CD4-positive, alpha-beta memory T cell (primary cell): ENCODE measurements at regions not wholly inside any gene's neighbourhood (a gene's known extent, or its start where the extent isn't known, plus 50 kb on each side); places are given as distances from the start of the nearest gene placed in this dataset.

Experiments
- CTCF ChIA-PET: fragments of 350-600 bp; sonication (Branson Sonifier 250); formaldehyde crosslinking; loops from one replicate; lab custom pipeline; 2021; ENCODE audit warnings: inconsistent platforms; ENCODE audit not compliant: partially characterized antibody; lab: Charles Lee
- POLR2A ChIA-PET: fragments of 350-600 bp; sonication (Branson Sonifier 250); formaldehyde crosslinking; loops from one replicate; lab custom pipeline; 2021; ENCODE audit not compliant: partially characterized antibody; lab: Charles Lee
- DNase-seq, 5 donors: peaks; one replicate each; pipeline versions ENCODE4 v3.0.0 to v3.0.0-alpha.2; 2020 to 2022; ENCODE audit warnings: mixed read lengths in 1 of 5
- H3K27ac ChIP-seq: one replicate; pipeline ENCODE4 v1.7.0; 2013; ENCODE audit warnings: low read depth, low read length
- H3K27me3 ChIP-seq: 2 replicates; pipeline ENCODE4 v1.7.0; 2013; ENCODE audit warnings: mild to moderate bottlenecking, low read length, moderate library complexity; ENCODE audit not compliant: insufficient read depth
- H3K36me3 ChIP-seq: 2 replicates; pipeline ENCODE4 v1.7.0; 2013; ENCODE audit warnings: mild to moderate bottlenecking, low read length, moderate library complexity; ENCODE audit not compliant: insufficient read depth
- H3K4me1 ChIP-seq: 2 replicates; pipeline ENCODE4 v1.7.0; 2013; ENCODE audit warnings: mild to moderate bottlenecking, low read length, moderate library complexity; ENCODE audit not compliant: insufficient read depth
- H3K4me3 ChIP-seq, 2 donors: one replicate each; pipeline ENCODE4 v1.7.0; 2013; ENCODE audit warnings: low read length in 2 of 2, mild to moderate bottlenecking in 1 of 2
- H3K9me3 ChIP-seq, 2 donors: one replicate each; pipeline ENCODE4 v1.7.0; 2013; ENCODE audit warnings: low read length in 2 of 2, control low read depth in 1 of 2; ENCODE audit not compliant: control insufficient read depth in 1 of 2
- H3K27ac Mint-ChIP-seq, 7 donors: one replicate each; pipeline ENCODE4 v1.8.0; 2020 to 2021; ENCODE audit warnings: mixed read lengths in 7 of 7, mild to moderate bottlenecking in 6 of 7, inconsistent platforms in 3 of 7, moderate library complexity in 3 of 7
- H3K27me3 Mint-ChIP-seq, 2 donors: one replicate each; pipeline ENCODE4 v1.8.0; 2020 to 2021; ENCODE audit warnings: mixed read lengths in 2 of 2
- H3K36me3 Mint-ChIP-seq, 2 donors: one replicate each; pipeline ENCODE4 v1.8.0; 2020 to 2021; ENCODE audit warnings: mixed read lengths in 2 of 2, inconsistent platforms in 1 of 2, mild to moderate bottlenecking in 1 of 2
- H3K4me1 Mint-ChIP-seq, 4 donors: one replicate each; pipeline ENCODE4 v1.8.0; 2020 to 2021; ENCODE audit warnings: mixed read lengths in 4 of 4, mild to moderate bottlenecking in 1 of 4
- H3K4me3 Mint-ChIP-seq, 8 donors: one replicate each; pipeline ENCODE4 v1.8.0; 2020 to 2021; ENCODE audit warnings: mixed read lengths in 8 of 8, mild to moderate bottlenecking in 7 of 8, moderate library complexity in 6 of 8, inconsistent platforms in 3 of 8
- H3K9me3 Mint-ChIP-seq, 8 donors: one replicate each; pipeline ENCODE4 v1.8.0; 2020 to 2021; ENCODE audit warnings: mixed read lengths in 8 of 8, mild to moderate bottlenecking in 5 of 8, inconsistent platforms in 3 of 8, moderate library complexity in 1 of 8
- intact Hi-C: fragments of 100-400 bp; cut with micrococcal nuclease; formaldehyde crosslinking; loops from one replicate; pipeline ENCODE4 v1.15.1; 2023

DNA sequence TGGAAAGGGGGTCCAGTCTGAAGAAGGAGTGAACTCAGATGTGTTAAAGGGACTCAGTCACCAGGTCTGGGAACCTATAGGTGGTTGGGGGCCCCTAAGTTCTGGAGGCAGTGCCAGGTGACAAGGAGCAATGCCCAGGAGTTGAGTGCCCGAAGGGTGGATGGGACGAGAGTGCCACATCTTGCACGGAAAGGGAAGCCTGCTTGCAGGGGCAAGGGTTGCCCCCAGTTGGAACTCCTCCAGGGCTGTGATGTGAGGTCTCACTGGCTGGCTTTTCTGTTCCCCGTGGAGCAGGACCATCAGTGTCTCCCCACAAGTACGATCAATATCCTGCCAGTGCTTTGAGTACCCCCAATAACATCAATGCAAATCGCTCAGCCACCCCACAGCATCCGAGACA is 107.3 kb downstream of the TOMM20 start:
- no peaks in the 10 kb centered on the region for H3K9me3 ChIP-seq
- peaks cover 3% of the 10 kb centered on the region for H3K4me1 ChIP-seq
- Mint-ChIP-seq H3K27me3 (no peaks in the 10 kb centered on the region), H3K27ac (peak overlapping the region in 2 of 7 donors; percentile 55 to 73), H3K36me3 (peaks cover 0 to 1% of the 10 kb centered on the region in 2 donors), H3K4me1 (peaks cover 1 to 17% (median 5%) of the 10 kb centered on the region in 4 donors), H3K9me3 (peaks cover 0 to 11% (median 2%) of the 10 kb centered on the region in 8 donors), H3K4me3 (no peak overlapping the region)
- no peak for DNase-seq
- H3K4me3 ChIP-seq, result no peak overlapping the region
- ChIA-PET CTCF (interaction anchor here (1.2 kb wide), 1 partner anchor 62 kb away, joined by 3 read pairs; no protein-coding TSS in a partner anchor), POLR2A (no interaction called here)
- H3K27ac ChIP-seq, result no peak overlapping the region
- no peaks in the 10 kb centered on the region for H3K27me3 ChIP-seq
- intact Hi-C loops, result no loop called here
- H3K36me3 ChIP-seq, result no peaks in the 10 kb centered on the region

DNA sequence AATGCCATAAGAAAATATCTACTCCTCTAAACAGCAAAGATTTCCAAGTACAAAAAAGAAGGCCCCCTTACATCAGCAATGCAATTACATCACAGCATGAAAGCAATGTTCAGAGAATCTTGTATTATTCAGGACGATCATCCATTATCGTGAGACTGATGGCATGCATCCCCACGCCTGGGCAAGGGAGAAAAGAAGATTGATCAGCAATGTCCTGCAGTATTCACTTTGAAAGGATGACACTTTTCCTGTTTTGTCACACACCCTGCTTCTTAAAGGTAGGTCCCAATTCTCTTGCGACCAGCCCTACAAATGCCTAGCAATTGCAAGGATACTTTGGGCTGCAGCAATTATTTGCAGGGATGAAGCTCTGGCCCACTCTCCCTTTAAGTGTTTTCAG is 108.7 kb downstream of the TOMM20 start:
- H3K36me3 ChIP-seq, result no peaks in the 10 kb centered on the region
- H3K9me3 Mint-ChIP-seq, result peaks cover 0 to 11% (median 2%) of the 10 kb centered on the region in 8 donors
- peaks cover 10 to 29% (median 15%) of the 10 kb centered on the region in 4 donors for H3K4me1 Mint-ChIP-seq
- intact Hi-C loops, result loop anchor here (5.0 kb wide), 1 partner anchor 42 kb away; no protein-coding TSS in a partner anchor
- no peak overlapping the region for H3K4me3 Mint-ChIP-seq
- H3K27ac ChIP-seq, result no peak overlapping the region
- H3K27me3 ChIP-seq, result no peaks in the 10 kb centered on the region
- POLR2A ChIA-PET, result interaction anchor here (1.1 kb wide), 1 partner anchor 8 kb away, joined by 3 read pairs; no protein-coding TSS in a partner anchor
- H3K27me3 Mint-ChIP-seq, result no peaks in the 10 kb centered on the region
- peaks cover 14% of the 10 kb centered on the region for H3K4me1 ChIP-seq
- no peak overlapping the region for H3K4me3 ChIP-seq
- no peak for DNase-seq
- CTCF ChIA-PET, result interaction anchor here (1.2 kb wide), 1 partner anchor 64 kb away, joined by 3 read pairs; no protein-coding TSS in a partner anchor
- H3K27ac Mint-ChIP-seq, result no peak overlapping the region
- peaks cover 0 to 1% of the 10 kb centered on the region in 2 donors for H3K36me3 Mint-ChIP-seq
- H3K9me3 ChIP-seq, result no peaks in the 10 kb centered on the region

DNA sequence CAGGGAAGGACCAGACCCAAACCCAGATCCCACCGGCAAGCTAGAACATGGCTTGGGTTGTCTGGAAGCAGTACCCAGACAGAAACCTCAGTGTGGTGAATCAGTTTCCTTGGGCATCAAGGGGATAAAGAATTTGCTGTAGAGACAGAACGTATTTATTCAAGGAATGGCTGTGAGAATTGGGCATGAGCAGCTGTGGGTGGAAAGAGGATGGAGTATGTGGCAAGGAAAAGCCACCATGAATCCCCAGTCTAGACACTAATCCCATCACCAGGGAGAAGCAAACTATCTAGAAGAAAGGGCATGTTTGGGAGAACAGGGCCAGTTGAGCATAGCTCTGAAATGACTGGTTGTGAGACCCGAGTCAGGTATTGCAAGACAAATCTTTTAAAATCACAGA is 109.2 kb downstream of the TOMM20 start:
- H3K9me3 Mint-ChIP-seq, result peaks cover 0 to 11% (median 2%) of the 10 kb centered on the region in 8 donors
- no peak for DNase-seq
- no peak overlapping the region for H3K4me3 Mint-ChIP-seq
- ChIA-PET CTCF (no interaction called here), POLR2A (interaction anchor here (1.1 kb wide), 1 partner anchor 8 kb away, joined by 3 read pairs; no protein-coding TSS in a partner anchor)
- Histone ChIP-seq H3K36me3 (no peaks in the 10 kb centered on the region), H3K4me3 (no peak overlapping the region), H3K4me1 (peaks cover 17% of the 10 kb centered on the region), H3K27ac (no peak overlapping the region), H3K27me3 (no peaks in the 10 kb centered on the region), H3K9me3 (no peaks in the 10 kb centered on the region)
- no peaks in the 10 kb centered on the region for H3K27me3 Mint-ChIP-seq
- peaks cover 0 to 1% of the 10 kb centered on the region in 2 donors for H3K36me3 Mint-ChIP-seq
- peaks cover 13 to 34% (median 19%) of the 10 kb centered on the region in 4 donors for H3K4me1 Mint-ChIP-seq
- intact Hi-C loops, result loop anchor here (5.0 kb wide), 1 partner anchor 43 kb away; no protein-coding TSS in a partner anchor
- H3K27ac Mint-ChIP-seq, result peak overlapping the region in 2 of 7 donors; percentile 14 to 44

DNA sequence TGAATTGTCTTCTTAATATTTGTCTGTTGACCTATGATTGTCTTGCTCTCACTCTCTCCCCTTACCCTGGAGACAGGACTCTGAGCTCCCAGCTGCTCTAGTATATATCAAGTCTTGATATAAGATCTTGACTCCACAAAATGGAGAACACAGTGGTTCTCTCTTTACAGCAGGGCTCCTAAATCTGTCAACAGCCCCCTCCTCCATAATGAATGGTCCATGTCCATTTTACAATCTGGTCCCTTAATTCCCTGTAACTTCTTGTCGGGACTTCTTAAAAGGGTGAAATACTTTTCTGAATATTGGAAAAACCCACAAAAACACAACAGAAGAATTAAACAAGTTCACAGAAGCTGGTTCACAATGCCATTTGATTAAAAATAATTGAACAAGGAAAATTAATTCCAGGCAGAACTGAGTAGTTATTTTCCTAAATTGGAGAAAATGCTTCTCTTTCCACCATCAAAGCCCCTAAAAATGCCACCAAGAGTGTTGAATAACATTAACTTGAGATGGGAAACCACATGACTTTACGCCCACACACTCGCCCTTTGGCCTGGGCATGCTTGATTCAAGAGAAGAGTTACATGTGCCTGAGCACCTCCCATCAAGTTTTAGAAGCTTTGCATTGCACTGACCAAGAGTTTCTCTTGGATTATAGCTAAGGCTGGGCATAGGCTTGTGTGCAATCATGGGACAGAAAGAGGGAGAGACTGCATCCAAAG is 109.8 kb downstream of the TOMM20 start:
- H3K4me1 Mint-ChIP-seq, result peaks cover 15 to 38% (median 19%) of the 10 kb centered on the region in 4 donors
- Histone ChIP-seq H3K27me3 (no peaks in the 10 kb centered on the region), H3K27ac (no peak overlapping the region), H3K4me3 (no peak overlapping the region), H3K36me3 (no peaks in the 10 kb centered on the region), H3K9me3 (no peaks in the 10 kb centered on the region), H3K4me1 (peaks cover 17% of the 10 kb centered on the region)
- no peak for DNase-seq
- H3K27ac Mint-ChIP-seq, result peak overlapping the region in 2 of 7 donors; percentile 8 to 9
- H3K9me3 Mint-ChIP-seq, result peaks cover 0 to 11% (median 2%) of the 10 kb centered on the region in 8 donors
- H3K4me3 Mint-ChIP-seq, result no peak overlapping the region
- ChIA-PET CTCF (interaction anchor here (3.6 kb wide), 1 partner anchor 64 kb away, joined by 14 read pairs; no protein-coding TSS in a partner anchor), POLR2A (no interaction called here)
- H3K27me3 Mint-ChIP-seq, result no peaks in the 10 kb centered on the region
- peaks cover 0 to 1% of the 10 kb centered on the region in 2 donors for H3K36me3 Mint-ChIP-seq
- intact Hi-C loops, result loop anchor here (5.0 kb wide), 1 partner anchor 43 kb away; no protein-coding TSS in a partner anchor

DNA sequence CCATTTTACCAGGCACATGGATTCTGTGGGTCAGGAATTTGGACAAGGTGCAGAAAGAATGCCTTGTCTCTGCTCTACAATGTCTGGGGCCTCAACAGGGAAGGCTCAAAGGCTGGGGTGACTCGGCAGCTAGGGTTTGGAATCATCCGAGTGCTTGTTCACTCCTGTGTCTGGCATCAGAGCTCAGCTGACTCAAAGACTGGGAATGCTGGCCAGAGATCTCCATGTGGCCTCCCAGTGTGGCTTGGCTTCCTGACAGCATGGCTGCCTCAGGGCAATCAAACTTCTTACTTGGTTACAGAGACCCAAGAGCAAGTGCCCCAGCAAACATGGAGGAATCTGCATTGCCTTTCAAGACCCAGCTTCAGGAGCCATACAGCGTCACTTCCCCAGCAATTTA is 110.5 kb downstream of the TOMM20 start:
- no peak for DNase-seq
- Mint-ChIP-seq H3K9me3 (peaks cover 0 to 11% (median 2%) of the 10 kb centered on the region in 8 donors), H3K4me3 (no peak overlapping the region), H3K27ac (peak overlapping the region in 2 of 7 donors; percentile 9 to 41), H3K27me3 (no peaks in the 10 kb centered on the region), H3K4me1 (peaks cover 17 to 43% (median 23%) of the 10 kb centered on the region in 4 donors), H3K36me3 (peaks cover 0 to 1% of the 10 kb centered on the region in 2 donors)
- ChIA-PET POLR2A (interaction anchor here (1.4 kb wide), 1 partner anchor 11 kb away, joined by 3 read pairs; no protein-coding TSS in a partner anchor), CTCF (interaction anchor here (1.7 to 3.6 kb wide), 2 partner anchors 39 to 65 kb away, joined by 5 to 14 read pairs; no protein-coding TSS in a partner anchor)
- Histone ChIP-seq H3K9me3 (no peaks in the 10 kb centered on the region), H3K27ac (no peak overlapping the region), H3K4me3 (no peak overlapping the region), H3K27me3 (no peaks in the 10 kb centered on the region), H3K36me3 (no peaks in the 10 kb centered on the region), H3K4me1 (peaks cover 21% of the 10 kb centered on the region)
- intact Hi-C loops, result loop anchor here (5.0 kb wide), 1 partner anchor 44 kb away; no protein-coding TSS in a partner anchor

DNA sequence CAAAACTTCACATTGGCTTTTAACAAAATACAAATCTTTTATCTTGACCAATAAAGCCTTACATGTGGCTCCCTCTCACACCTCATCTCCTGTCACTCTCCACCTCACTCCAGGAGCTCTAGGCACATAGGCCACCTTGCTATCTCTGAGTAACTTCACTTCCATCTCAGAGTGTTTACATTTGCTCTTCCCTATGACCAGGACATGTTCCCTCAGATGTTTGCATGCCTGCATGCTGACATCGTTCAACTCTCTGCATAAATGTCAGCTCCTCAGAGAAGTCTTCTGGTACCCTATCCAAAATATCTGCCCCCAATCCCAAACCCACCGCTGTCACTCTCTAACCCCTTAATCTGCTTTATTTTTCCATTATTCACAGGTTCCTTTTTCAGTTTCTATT is 110.9 kb downstream of the TOMM20 start:
- peaks cover 21 to 47% (median 27%) of the 10 kb centered on the region in 4 donors for H3K4me1 Mint-ChIP-seq
- no peak overlapping the region for H3K4me3 ChIP-seq
- peaks cover 0 to 1% of the 10 kb centered on the region in 2 donors for H3K36me3 Mint-ChIP-seq
- H3K27me3 ChIP-seq, result no peaks in the 10 kb centered on the region
- POLR2A ChIA-PET, result interaction anchor here (1.4 kb wide), 1 partner anchor 10 kb away, joined by 3 read pairs; no protein-coding TSS in a partner anchor
- H3K27me3 Mint-ChIP-seq, result no peaks in the 10 kb centered on the region
- peak overlapping the region in 3 of 7 donors; percentile 17 to 69 (median 67) for H3K27ac Mint-ChIP-seq
- no peak for DNase-seq
- H3K9me3 ChIP-seq, result no peaks in the 10 kb centered on the region
- H3K27ac ChIP-seq, result no peak overlapping the region
- peaks cover 25% of the 10 kb centered on the region for H3K4me1 ChIP-seq
- intact Hi-C loops, result loop anchor here (5.0 kb wide), 1 partner anchor 45 kb away; no protein-coding TSS in a partner anchor
- no peaks in the 10 kb centered on the region for H3K36me3 ChIP-seq
- CTCF ChIA-PET, result interaction anchor here (1.7 to 3.6 kb wide), 2 partner anchors 39 to 65 kb away, joined by 5 to 14 read pairs; no protein-coding TSS in a partner anchor
- H3K9me3 Mint-ChIP-seq, result peaks cover 0 to 11% (median 2%) of the 10 kb centered on the region in 8 donors
- no peak overlapping the region for H3K4me3 Mint-ChIP-seq
